Lower leg skin (tissue), 4 donors: ENCODE measurements at regions not wholly inside any gene's neighbourhood (a gene's known extent, or its start where the extent isn't known, plus 50 kb on each side); places are given as distances from the start of the nearest gene placed in this dataset.
"Not testable (repeated sequence)": the region's sequence is repeated elsewhere in the genome, so short reads cannot be mapped to it uniquely, and the experiment has no call there.

Source experiments
- DNase-seq, 2 donors: peaks; one replicate each; pipeline ENCODE4 v3.0.0-alpha.2; 2019; ENCODE audit warnings: low spot score in 2 of 2
- H3K4me3 ChIP-seq: fragments of 200-600 bp; sonication (generic); 2 replicates; pipeline ENCODE4 v1.5.1; 2017; ENCODE audit warnings: mild to moderate bottlenecking, low read depth; ENCODE audit not compliant: poor library complexity, severe bottlenecking
- POLR2A ChIP-seq, 2 donors: fragments of 450-650 bp; IDR thresholded peaks; one replicate each; pipeline ENCODE4 v1.6.1; 2016 to 2017; ENCODE audit warnings: antibody characterized with exemption in 2 of 2, mild to moderate bottlenecking in 1 of 2, moderate library complexity in 1 of 2
- WGBS, 2 donors: methylation state at CpG; one replicate each; pipeline ENCODE4 v1.1.5; 2018; 5-methylcytosine and 5-hydroxymethylcytosine counted together
- intact Hi-C: fragments of 100-400 bp; cut with DNase I; formaldehyde crosslinking; loops from one replicate; pipeline ENCODE4 v1.15.0; 2023; ENCODE audit warnings: low total_unique reads
- TF ChIP-seq, protein P1 (sequence below), 3 donors: fragments of 450-650 bp; IDR thresholded peaks; one replicate each; pipeline ENCODE4 v1.5.1; 2016; ENCODE audit warnings: antibody characterized with exemption in 3 of 3, mild to moderate bottlenecking in 3 of 3, moderate library complexity in 2 of 3

DNA sequence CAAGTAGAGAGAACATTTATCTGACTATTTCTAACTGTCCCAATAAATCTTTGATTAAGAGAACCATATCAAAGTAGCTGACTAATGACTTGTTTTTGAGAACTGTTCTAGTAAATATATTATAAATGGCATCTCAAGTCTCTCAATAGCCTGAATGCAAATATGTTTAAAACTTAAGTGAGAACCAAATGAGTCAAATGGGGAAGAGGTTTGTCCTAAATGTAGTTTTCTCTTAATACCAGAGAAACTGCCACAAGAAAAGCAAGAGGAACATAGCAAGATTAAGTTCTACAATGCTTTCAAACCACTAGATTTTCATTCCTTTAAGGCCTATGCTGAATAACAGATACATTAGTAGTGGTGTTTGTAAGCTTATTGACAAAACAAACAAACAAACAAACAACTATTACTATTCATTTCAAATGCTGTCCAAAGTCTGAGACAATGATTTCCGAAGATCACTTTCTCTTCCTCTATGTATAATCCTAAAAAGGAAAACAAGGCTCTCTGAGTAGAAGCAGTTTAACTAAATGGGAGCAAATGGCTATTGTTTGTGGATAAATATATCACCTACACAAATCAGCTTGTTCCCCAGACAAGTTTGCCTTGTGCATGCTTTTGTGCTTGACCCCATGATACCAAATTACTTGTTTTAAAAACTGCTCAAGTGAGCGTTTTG, 408.4 kb upstream of the EMCN start:
- TF ChIP-seq, protein P1, sequence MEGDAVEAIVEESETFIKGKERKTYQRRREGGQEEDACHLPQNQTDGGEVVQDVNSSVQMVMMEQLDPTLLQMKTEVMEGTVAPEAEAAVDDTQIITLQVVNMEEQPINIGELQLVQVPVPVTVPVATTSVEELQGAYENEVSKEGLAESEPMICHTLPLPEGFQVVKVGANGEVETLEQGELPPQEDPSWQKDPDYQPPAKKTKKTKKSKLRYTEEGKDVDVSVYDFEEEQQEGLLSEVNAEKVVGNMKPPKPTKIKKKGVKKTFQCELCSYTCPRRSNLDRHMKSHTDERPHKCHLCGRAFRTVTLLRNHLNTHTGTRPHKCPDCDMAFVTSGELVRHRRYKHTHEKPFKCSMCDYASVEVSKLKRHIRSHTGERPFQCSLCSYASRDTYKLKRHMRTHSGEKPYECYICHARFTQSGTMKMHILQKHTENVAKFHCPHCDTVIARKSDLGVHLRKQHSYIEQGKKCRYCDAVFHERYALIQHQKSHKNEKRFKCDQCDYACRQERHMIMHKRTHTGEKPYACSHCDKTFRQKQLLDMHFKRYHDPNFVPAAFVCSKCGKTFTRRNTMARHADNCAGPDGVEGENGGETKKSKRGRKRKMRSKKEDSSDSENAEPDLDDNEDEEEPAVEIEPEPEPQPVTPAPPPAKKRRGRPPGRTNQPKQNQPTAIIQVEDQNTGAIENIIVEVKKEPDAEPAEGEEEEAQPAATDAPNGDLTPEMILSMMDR (IDR thresholded peaks at IDR 0.05) = no peak
- no peak for TF ChIP-seq POLR2A (IDR thresholded peaks at IDR 0.05)
- intact Hi-C loops = no loop called here
- DNase-seq = no peak
- 94 to 95% methylated on average over 2 of the region's 2 CpGs for WGBS, 2 donors
- no peak overlapping the region for H3K4me3 ChIP-seq

DNA sequence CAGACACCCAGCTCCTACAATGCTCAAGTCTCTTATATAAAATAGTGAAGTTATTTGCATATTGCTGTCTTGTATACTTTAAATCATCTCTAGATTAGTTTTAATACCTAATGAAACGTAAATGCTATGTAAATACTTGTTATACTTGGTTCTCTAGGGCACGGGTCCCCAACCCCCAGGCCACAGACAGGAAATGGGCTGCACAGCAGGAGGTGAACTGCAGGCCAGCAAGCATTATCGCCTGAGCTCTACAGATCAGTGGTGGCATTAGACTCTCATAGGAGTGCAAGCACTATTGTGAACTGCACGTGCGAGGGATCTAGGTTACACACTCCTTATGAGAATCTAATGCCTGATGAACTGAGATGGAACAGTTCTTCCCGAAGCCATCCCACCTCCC, 395.9 kb upstream of the EMCN start:
- no peak overlapping the region for H3K4me3 ChIP-seq
- intact Hi-C loops = no loop called here
- TF ChIP-seq, protein P1 (IDR thresholded peaks at IDR 0.05) = no peak
- no peak for TF ChIP-seq POLR2A (IDR thresholded peaks at IDR 0.05)
- 84 to 85% methylated on average over 6 of the region's 6 CpGs for WGBS, 2 donors
- no peak for DNase-seq

DNA sequence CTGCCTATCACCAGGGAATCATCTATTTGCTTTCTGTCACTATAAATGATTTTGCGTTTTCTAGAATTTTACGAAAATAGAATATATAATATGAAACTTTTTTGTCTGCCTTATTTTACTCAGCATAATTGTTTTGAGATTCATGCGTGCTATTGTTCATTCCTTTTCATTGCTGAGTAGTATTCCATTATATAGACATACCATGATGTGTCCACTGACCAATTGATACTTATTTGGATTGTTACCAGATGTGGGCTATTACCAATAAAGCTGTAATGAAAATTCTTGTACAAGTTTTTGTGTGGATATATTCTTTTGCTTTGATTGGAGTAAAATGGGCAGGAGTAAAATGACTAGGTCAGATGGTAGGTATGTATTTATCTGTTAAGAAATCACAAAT, 390.7 kb upstream of the EMCN start:
- intact Hi-C loops = no loop called here
- no peak for DNase-seq
- WGBS, 2 donors = 81% methylated on average over 3 of the region's 3 CpGs
- TF ChIP-seq POLR2A (IDR thresholded peaks at IDR 0.05) = no peak
- TF ChIP-seq, protein P1 (IDR thresholded peaks at IDR 0.05) = no peak
- no peak overlapping the region for H3K4me3 ChIP-seq

DNA sequence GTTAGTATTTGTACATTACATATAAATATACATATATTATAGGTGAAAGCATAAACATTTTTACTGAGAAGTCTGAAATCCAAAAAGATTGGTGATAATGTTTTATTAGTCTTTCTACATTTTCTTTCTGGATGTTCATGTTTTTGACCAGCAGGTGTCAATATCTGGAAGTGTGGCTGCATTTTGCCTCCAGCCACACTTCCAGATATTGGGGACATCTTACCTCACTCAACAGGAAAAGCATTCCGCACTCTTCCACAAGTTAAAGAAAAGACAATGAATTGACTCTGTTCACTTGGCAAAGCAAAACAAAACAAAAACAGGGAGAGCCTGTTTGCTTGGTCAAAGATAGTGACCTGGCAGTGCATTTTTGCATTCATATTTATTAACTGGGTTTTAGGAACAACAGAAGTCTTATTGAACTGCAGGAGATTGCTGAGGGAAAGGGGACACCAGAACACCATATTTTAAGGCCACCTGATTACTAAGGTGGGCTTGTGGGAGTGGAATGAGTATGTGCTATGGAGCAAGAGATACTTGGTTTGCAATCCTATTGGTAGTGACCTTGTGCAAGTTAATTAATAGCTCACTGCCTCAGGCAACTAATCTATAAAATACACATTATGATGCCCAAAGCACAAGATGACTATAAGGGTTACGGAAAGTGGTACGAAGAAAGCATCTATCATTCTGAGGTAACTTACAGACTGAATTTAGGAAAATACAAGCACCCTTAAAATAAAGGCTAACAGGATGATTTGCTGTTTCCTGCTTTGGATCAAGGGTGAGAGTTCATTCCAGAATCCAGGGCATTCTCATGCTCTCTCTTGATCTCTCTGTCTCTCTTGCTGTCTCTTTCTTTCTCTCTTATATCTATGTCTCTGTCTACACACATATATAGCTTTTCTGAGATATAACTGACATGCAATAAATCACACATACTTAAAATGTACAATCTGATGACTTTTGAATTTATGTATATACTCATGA, 389.9 kb upstream of the EMCN start:
- 66 to 84% methylated on average over 3 of the region's 3 CpGs for WGBS, 2 donors
- intact Hi-C loops = no loop called here
- H3K4me3 ChIP-seq = no peak overlapping the region
- TF ChIP-seq, protein P1 (IDR thresholded peaks at IDR 0.05) = no peak
- TF ChIP-seq POLR2A (IDR thresholded peaks at IDR 0.05) = no peak
- DNase-seq = no peak

DNA sequence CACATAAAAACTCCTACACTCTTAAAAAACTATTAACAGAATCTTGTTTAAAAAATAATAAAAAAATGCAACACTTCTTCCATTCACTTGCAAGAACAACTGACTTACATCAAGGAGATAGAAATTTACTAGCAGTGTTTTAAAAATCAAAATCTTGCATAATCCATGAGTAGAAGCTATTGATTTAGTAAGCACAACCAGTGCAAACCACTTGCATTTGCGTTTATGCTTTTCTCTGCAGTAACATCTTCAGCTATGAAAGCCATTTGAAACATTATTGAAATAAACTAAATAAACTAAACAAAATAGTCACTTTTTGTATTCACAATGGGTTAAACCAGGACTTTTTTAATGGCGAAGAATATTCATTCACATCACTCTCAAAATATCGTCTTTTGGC, 389.2 kb upstream of the EMCN start:
- intact Hi-C loops = no loop called here
- DNase-seq = no peak
- H3K4me3 ChIP-seq = no peak overlapping the region
- no peak for TF ChIP-seq POLR2A (IDR thresholded peaks at IDR 0.05)
- TF ChIP-seq, protein P1 (IDR thresholded peaks at IDR 0.05) = no peak
- WGBS, 2 donors = 80 to 82% methylated on average over 3 of the region's 3 CpGs

DNA sequence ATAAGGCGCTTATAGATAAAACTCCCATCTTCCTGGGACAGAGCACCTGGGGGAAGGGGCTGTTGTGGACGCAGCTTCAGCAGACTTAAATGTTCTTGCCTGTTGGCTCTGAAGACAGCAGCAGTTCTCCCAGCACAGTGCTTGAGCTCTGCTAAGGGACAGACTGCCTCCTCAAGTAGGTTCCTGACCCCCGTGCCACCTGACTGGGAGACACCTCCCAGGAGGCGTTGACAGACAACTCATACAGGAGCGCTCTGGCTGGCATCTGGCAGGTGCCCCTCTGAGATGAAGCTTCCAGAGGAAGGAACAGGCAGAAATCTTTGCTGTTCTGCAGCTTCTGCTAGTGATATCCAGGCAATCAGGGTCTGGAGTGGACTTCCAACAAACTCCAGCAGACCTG, 383.1 kb upstream of the EMCN start:
- DNase-seq, intact Hi-C loops, H3K4me3 ChIP-seq: not testable (repeated sequence)
- WGBS, 2 donors = 96 to 100% methylated on average over 5 of the region's 5 CpGs
